GM19043 (cell line): ENCODE measurements at regions not wholly inside any gene's neighbourhood (a gene's known extent, or its start where the extent isn't known, plus 50 kb on each side); places are given as distances from the start of the nearest gene placed in this dataset.

Experiments used
- ATAC-seq: cut with Tn5 transposase; IDR thresholded peaks from one replicate; pipeline ENCODE4 v1.9.1; 2021; ENCODE audit warnings: low read depth; ENCODE audit not compliant: unreplicated experiment

GRCh38 chr16:66081775-66082366, 284.6 kb upstream of the CDH5 start:
- ATAC-seq, result no peak

DNA sequence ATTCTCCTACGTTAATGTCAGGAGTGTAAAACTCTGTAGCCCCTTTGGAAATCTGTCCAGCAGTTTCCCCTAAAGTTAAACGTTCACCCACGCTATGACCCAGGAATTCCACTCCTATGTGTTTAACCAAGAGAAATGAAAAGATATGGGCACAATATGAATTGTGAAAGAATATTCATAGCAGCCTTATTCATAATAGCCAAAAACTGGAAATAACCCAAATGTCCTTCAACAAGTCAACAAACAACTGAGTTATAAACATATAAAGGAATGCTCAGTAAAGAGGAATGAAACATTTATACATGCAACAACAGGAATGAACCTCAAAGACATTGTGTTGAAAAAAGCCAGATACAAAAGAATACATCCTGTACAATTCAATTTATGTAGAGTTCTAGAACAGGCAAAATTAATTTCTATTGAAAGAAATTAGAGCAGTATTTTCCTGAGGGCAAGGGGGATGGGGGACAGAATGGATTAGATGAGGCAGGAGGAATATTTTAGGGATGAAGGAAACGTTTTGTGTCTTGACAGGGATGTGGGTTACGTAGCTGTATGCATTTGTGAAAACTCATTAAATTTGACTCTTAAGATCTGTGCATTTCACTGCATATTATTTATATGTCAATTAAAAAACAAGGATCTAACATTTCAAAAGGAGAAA, 286.7 kb upstream of the CDH5 start:
- ATAC-seq, result no peak

DNA sequence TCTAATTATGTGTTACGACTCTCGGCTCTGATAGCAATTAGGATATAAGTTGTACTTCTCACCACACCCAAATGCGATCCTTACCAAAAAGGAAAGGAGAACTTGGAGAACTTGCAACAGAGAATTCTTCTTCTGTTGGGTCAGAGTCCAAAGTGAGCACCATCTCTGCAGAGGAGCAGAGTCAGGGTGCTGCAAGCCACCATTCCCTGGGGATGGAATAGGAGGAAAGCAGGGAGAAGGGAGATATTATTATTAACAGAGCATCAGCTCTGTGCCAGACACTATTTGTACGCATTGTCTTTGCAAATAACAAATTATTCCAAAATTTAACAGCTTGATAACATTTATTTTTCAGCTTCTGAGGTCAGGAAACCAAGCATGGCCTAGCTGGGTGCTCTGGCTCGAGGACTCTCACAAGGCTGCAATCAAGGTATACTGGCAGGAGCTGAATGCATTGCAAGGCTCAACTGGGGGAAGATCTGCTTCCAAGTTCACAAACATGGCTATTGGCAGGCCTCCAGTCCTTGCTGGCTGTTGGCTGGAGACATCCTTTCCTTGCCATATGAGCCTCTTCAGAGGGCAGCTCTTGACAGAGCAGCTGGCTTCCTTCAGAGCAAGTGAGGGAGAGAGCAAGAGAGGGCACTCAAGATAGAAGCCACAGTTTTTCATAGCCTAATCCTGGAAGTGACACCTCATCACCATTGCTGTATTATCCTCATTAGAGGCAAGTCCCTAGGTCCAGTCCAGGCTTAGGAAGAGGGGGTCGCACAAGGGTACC, 296.2 kb upstream of the CDH5 start:
- no peak for ATAC-seq

- ATAC-seq, result no peak
Measured at GRCh38 chr16:66069587-66069986, 296.9 kb upstream of the CDH5 start.

DNA sequence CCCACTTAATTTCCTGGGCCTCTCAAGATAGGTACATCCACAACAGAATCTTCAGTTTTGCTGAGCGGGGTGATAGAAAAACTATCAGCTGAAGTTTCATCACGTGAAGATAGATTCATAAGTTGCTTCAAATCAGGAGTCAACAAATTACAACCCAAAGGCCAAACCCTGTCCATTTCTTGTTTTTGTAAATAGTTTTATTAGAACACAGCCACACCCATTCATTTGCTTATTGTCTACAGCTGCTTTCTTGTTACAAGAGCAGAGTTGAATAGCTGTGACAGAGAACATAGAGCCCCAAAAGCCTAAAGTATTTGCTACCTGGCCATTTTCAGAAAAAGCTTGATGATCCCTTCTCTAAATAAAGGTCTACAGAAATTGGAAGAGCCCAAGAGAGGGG, 300.1 kb upstream of the CDH5 start:
- ATAC-seq, result no peak

DNA sequence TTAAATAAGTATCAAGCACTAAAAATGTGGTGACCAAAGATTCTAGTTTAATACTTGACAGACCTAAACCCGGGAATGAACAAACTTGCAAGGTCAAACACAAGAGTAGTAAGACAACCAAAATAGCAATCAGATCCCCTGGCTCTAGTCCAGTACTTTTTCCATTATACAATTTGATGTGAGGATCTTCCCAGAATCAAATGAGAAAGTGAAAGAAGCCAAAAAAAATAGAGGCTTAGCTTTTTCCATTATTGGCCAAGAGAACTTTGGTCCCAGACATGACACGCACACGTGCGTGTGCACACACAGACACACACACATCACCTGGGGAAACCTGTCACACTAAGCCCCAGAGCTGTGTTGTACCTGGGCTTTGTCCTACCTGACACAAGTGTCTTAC, 300.6 kb upstream of the CDH5 start:
- ATAC-seq, result no peak

- no peak for ATAC-seq
Measured at GRCh38 chr16:66064801-66065530, 301.5 kb upstream of the CDH5 start.

- no peak for ATAC-seq
Measured at GRCh38 chr16:66058832-66059231, 307.7 kb upstream of the CDH5 start.

DNA sequence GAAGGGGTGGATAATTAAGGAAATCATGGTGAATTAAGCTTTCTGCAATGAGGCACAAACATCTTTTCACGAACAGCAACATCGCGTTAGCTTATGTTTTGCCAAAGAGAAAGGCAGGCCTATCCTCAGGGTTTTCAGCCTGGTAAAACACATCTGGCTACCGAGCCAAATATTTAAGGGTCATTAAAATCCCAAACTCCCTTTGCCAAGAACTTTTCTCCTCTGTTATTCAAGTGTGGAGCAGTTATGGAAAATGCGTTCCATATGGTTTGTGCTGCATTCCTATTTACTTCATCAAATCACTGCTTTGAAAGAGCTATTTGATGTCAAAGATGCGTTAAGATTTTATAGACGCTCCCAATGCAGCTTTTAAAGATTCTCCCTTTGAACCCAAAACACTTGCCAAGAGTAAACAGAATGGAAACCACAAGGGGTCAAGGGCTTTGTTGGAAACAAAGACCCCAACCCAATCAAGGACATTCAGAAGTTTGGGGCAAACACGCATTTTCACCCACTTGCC, 308.3 kb upstream of the CDH5 start:
- ATAC-seq, result no peak

DNA sequence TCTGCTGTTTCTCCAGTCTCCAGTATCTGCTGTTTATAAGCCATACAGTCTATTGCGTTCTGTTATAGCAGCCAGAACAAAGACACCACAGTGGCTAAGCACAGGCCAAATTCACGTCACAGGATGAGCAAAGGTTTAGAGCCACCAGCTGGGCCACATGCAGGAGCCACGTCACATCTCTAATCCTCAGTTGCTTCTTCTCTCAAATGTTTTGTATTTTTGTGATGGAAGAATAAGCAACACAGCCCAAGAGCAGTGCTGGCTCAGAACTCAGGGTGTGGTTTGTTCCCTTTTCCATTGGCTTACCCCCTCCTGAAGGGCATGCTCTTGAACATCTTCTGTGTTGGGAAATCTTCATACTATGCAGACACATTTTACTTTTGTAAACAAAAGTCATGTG, 309.4 kb upstream of the CDH5 start:
- no peak for ATAC-seq

DNA sequence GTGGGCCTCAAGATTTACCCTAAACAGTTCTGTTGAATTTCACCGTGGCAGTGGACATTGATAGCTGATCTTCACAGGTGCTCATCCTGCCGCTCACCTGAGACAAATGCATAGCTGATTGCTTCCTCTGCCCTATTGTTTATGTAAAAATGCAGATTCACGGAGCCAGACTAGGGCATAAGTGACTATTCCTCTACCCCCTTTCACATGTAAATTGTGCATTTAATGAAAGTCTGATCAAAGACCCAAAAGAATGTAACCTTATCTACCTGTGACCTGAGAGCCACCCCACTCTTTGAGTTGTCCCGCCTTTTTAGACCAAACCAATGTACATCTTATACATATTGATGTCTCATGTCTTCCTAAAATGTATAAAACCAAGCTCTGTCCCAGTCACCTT, 312.4 kb upstream of the CDH5 start:
- no peak for ATAC-seq

DNA sequence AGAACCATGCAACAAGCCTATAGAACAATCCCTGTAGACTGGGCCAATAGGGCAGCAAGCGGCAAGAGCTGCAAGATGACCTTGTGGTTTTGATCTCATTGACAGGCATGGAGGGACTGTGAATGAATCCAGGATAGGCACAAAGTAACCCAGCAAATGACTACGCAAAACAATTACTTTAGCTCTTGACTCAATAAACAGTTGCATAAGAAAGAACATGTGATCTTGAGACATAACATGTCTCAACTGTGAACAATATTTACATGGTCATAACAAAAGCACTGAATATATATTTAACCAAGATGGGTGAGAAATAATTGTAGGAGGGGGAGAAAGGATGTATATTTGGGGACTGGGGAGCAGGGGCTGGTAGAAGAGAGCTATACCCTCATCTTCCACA, 313.7 kb upstream of the CDH5 start:
- no peak for ATAC-seq

GRCh38 chr16:66050991-66051390, 315.5 kb upstream of the CDH5 start:
- no peak for ATAC-seq

DNA sequence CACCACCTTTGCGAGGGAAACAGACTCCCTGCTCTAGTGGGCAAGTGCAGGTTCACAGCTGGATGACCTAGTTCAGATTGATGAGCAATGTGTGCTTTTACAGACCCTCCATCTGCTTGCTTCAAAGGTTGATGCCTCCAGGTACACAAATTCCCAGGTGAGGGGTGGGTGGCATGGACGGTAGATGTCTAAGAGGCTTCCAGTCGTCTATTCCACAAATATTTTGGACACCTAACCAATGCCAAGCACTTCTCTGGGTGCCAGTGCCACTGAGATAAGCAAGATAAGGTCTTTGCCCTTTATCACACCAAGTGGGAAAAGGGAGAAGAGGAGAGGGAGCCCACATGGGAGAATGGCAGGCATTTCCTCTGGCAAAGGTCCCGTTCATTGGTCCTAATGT, 316.6 kb upstream of the CDH5 start:
- ATAC-seq, result no peak

DNA sequence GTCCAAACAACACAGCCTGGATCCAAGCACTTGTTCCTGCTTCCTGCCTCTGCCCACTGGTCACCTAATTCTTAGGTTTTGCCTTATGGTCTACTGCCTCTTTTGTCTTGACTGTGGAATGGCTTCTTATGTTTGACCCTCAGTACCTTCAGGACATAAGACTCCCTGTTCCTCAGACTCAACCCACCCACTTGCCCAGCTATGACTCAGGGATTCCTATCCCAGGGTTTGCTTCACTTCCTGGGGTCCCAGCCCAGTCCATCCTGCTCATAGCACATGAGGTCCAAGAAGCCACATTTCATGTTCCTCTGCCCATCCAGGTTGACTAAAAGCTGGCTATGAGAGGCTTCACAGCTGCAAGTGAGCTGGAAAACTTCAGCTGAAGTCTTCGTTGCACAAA, 320.9 kb upstream of the CDH5 start:
- ATAC-seq, result no peak

- no peak for ATAC-seq
Measured at GRCh38 chr16:66044556-66044955, 321.9 kb upstream of the CDH5 start.

GRCh38 chr16:66044089-66044488, 322.4 kb upstream of the CDH5 start:
- ATAC-seq, result no peak

DNA sequence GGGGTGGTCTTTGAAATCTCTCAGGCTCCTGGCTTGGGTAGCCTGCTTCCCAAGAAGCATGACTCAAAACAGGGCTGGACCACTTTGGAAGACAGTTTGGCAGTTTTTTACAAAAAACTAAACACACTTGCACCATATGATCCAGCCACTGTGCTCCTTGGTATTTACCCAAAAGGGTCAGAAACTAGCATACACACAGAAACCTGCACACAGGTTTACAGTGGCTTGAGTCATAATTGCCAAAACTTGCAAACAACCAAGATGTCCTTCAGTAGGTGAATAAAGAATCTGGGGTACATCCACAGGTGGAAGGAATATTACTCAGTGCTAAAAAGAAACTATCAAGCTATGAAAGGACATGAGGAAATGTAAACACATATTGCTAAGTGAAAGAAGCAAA, 323.2 kb upstream of the CDH5 start:
- ATAC-seq, result no peak

DNA sequence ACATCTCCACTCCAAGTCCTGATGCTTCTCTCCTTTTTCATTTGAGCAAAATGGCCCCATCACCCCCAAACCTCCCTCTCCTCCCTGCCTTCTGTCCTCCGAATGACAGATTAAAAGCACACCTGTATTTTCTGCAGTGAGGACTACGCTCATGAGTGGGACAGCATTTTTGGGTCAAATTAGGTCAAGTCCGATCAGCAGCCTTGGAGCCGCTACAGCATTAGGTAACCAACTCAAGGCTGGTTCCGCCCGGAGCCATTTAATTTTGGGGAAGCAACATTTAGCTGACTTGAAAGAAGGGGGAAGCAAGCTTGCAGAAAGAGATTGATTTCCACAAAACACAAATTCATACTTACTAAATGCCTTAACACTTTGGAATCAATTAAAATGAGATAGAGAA, 324.1 kb upstream of the CDH5 start:
- ATAC-seq, result no peak

GRCh38 chr16:66041907-66042306, 324.6 kb upstream of the CDH5 start:
- no peak for ATAC-seq

GRCh38 chr16:66039793-66040192, 326.7 kb upstream of the CDH5 start:
- no peak for ATAC-seq
